Suprapubic skin (tissue), 4 donors: ENCODE measurements at regions not wholly inside any gene's neighbourhood (a gene's known extent, or its start where the extent isn't known, plus 50 kb on each side); places are given as distances from the start of the nearest gene placed in this dataset.

Experiments used
- DNase-seq, 2 donors: peaks; one replicate each; pipeline ENCODE4 v3.0.0-alpha.2; 2019; ENCODE audit warnings: low spot score in 2 of 2
- H3K27ac ChIP-seq: fragments of 200-600 bp; sonication (generic); one replicate; pipeline ENCODE4 v1.5.1; 2019
- H3K27me3 ChIP-seq: fragments of 200-600 bp; sonication (generic); one replicate; pipeline ENCODE4 v1.5.1; 2019
- H3K36me3 ChIP-seq: fragments of 200-600 bp; sonication (generic); one replicate; pipeline ENCODE4 v1.5.1; 2019
- H3K4me1 ChIP-seq: fragments of 200-600 bp; sonication (generic); one replicate; pipeline ENCODE4 v1.5.1; 2019
- H3K4me3 ChIP-seq: fragments of 200-600 bp; sonication (generic); one replicate; pipeline ENCODE4 v1.5.1; 2019; ENCODE audit warnings: mild to moderate bottlenecking
- H3K9me3 ChIP-seq: fragments of 200-600 bp; sonication (generic); one replicate; pipeline ENCODE4 v1.5.1; 2019
- CTCF ChIP-seq, 2 donors: fragments of 200-600 bp in 1 of 2; fragments of 450-650 bp in 1 of 2; sonication (generic) in 1 of 2; IDR thresholded peaks; one replicate each; pipeline ENCODE4 v1.5.1; 2016 to 2019; ENCODE audit warnings: antibody characterized with exemption in 2 of 2, mild to moderate bottlenecking in 1 of 2, moderate library complexity in 1 of 2
- EP300 ChIP-seq: sonication (generic); formaldehyde crosslinking; IDR thresholded peaks from one replicate; pipeline ENCODE4 v1.6.1; 2017; ENCODE audit warnings: antibody characterized with exemption
- POLR2A ChIP-seq, 2 donors: fragments of 450-650 bp; IDR thresholded peaks; one replicate each; pipeline ENCODE4 v1.6.1; 2017; ENCODE audit warnings: antibody characterized with exemption in 2 of 2, mild to moderate bottlenecking in 2 of 2, moderate library complexity in 2 of 2
- POLR2AphosphoS5 ChIP-seq, 3 donors: sonication (generic); formaldehyde crosslinking; IDR thresholded peaks; one replicate each; pipeline ENCODE4 v1.6.1; 2017; ENCODE audit warnings: antibody characterized with exemption in 3 of 3
- WGBS: methylation state at CpG from one replicate; pipeline ENCODE4 v1.1.5; 2018; 5-methylcytosine and 5-hydroxymethylcytosine counted together

DNA sequence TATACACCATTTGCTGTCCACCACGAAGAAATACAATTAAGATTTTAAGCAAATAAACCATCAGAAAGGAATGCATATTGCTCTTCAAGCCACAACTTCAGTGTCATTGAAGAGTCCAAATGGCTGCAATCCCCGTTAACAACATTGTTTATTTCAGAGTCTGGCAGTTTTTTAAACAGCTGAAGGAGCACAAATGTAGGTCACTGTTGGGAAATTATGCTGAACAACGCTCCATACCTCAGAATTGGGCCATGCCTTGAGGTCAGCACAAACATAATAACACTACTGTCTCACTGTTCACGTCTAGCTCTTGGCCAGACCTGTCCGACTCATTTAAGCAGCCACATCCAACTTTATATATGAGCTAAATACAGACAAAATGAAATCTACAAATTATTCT, 453.9 kb upstream of the GHITM start:
- no peak for DNase-seq
- Histone ChIP-seq H3K27me3 (no peaks in the 10 kb centered on the region), H3K4me1 (no peaks in the 10 kb centered on the region), H3K27ac (no peak overlapping the region), H3K4me3 (no peak overlapping the region), H3K36me3 (no peaks in the 10 kb centered on the region), H3K9me3 (no peaks in the 10 kb centered on the region)
- WGBS, result 65% methylated on average over 5 of the region's 5 CpGs
- TF ChIP-seq POLR2AphosphoS5 (IDR thresholded peaks at IDR 0.05) (no peak), CTCF (IDR thresholded peaks at IDR 0.05) (no peak), EP300 (no peak), POLR2A (IDR thresholded peaks at IDR 0.05) (no peak)

- Histone ChIP-seq H3K36me3 (no peaks in the 10 kb centered on the region), H3K4me3 (no peak overlapping the region), H3K27ac (no peak overlapping the region), H3K9me3 (no peaks in the 10 kb centered on the region), H3K27me3 (no peaks in the 10 kb centered on the region), H3K4me1 (no peaks in the 10 kb centered on the region)
- no peak for DNase-seq
- no peak for TF ChIP-seq POLR2AphosphoS5 (IDR thresholded peaks at IDR 0.05)
- TF ChIP-seq POLR2A (IDR thresholded peaks at IDR 0.05), result no peak
- no peak for TF ChIP-seq EP300
- TF ChIP-seq CTCF (IDR thresholded peaks at IDR 0.05), result no peak
- WGBS, result 61% methylated on average over 2 of the region's 2 CpGs
These were observed 447.3 kb upstream of the GHITM start for GRCh38 chr10:83691791-83692596.

DNA sequence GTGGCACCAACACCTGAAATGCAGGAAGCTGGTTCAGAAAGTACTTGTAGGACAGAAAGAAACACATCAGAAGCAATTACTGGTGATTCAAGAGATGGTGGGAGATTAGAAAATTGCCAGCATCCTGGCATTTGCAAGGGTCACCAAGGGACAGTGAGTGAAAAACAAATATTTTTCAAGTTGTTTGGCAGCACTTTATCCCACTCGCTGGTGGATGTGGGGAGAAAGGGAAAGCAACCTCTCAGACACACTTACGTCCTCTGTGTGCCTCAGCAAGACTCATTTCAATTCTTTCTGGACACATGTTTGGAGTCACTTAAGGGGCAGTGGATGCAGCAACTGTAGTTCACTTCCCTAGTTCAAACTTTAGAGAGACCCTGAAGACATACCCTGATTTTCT, 440.4 kb upstream of the GHITM start:
- TF ChIP-seq POLR2A (IDR thresholded peaks at IDR 0.05), result no peak
- TF ChIP-seq EP300, result no peak
- no peak for TF ChIP-seq CTCF (IDR thresholded peaks at IDR 0.05)
- no peak for TF ChIP-seq POLR2AphosphoS5 (IDR thresholded peaks at IDR 0.05)
- no peaks in the 10 kb centered on the region for H3K36me3 ChIP-seq
- WGBS, result 86% methylated on average over 2 of the region's 2 CpGs
- no peaks in the 10 kb centered on the region for H3K4me1 ChIP-seq
- no peak for DNase-seq
- no peak overlapping the region for H3K4me3 ChIP-seq
- H3K9me3 ChIP-seq, result no peaks in the 10 kb centered on the region
- no peak overlapping the region for H3K27ac ChIP-seq
- H3K27me3 ChIP-seq, result no peaks in the 10 kb centered on the region

GRCh38 chr10:83701799-83702198, 437.5 kb upstream of the GHITM start:
- 73% methylated on average over 3 of the region's 3 CpGs for whole genome bisulfite sequencing
- H3K27me3 ChIP-seq, result no peaks in the 10 kb centered on the region
- no peak for DNase-seq
- no peak overlapping the region for H3K27ac ChIP-seq
- H3K4me3 ChIP-seq, result no peak overlapping the region
- no peak for TF ChIP-seq POLR2A (IDR thresholded peaks at IDR 0.05)
- TF ChIP-seq CTCF (IDR thresholded peaks at IDR 0.05), result no peak
- no peak for TF ChIP-seq EP300
- no peak for TF ChIP-seq POLR2AphosphoS5 (IDR thresholded peaks at IDR 0.05)
- no peaks in the 10 kb centered on the region for H3K9me3 ChIP-seq
- no peaks in the 10 kb centered on the region for H3K4me1 ChIP-seq
- H3K36me3 ChIP-seq, result no peaks in the 10 kb centered on the region

- Histone ChIP-seq H3K4me1 (no peaks in the 10 kb centered on the region), H3K9me3 (no peaks in the 10 kb centered on the region), H3K36me3 (no peaks in the 10 kb centered on the region), H3K27ac (no peak overlapping the region), H3K27me3 (no peaks in the 10 kb centered on the region), H3K4me3 (no peak overlapping the region)
- TF ChIP-seq CTCF (IDR thresholded peaks at IDR 0.05), result no peak
- no peak for TF ChIP-seq POLR2A (IDR thresholded peaks at IDR 0.05)
- WGBS, result 62% methylated on average over 3 of the region's 3 CpGs
- no peak for DNase-seq
These were observed 436.6 kb upstream of the GHITM start for GRCh38 chr10:83702731-83703130.
